Sigmoid colon (tissue), 4 donors: ENCODE measurements at regions not wholly inside any gene's neighbourhood (a gene's known extent, or its start where the extent isn't known, plus 50 kb on each side); places are given as distances from the start of the nearest gene placed in this dataset.

ENCODE experiments used
- CTCF ChIP-seq, 4 experiments: fragments of 450-650 bp in 3 of 4; fragments of 200-600 bp in 1 of 4; IDR thresholded peaks; one replicate each; pipeline ENCODE4 v1.5.1; 2016 to 2019; ENCODE audit warnings: antibody characterized with exemption in 4 of 4, mild to moderate bottlenecking in 3 of 4, moderate library complexity in 2 of 4
- EP300 ChIP-seq, 4 donors: sonication (generic); formaldehyde crosslinking; IDR thresholded peaks; one replicate each; pipeline ENCODE4 v1.6.1; 2017; ENCODE audit warnings: antibody characterized with exemption in 4 of 4
- POLR2A ChIP-seq, 2 donors: fragments of 450-650 bp; IDR thresholded peaks; one replicate each; pipeline ENCODE4 v1.6.1; 2016; ENCODE audit warnings: antibody characterized with exemption in 2 of 2, mild to moderate bottlenecking in 2 of 2, moderate library complexity in 2 of 2

GRCh38 chr14:56061051-56061450 is 57.2 kb upstream of the PELI2 start:
- TF ChIP-seq POLR2A (IDR thresholded peaks at IDR 0.05) (no peak), CTCF (IDR thresholded peaks at IDR 0.05) (no peak), EP300 (IDR thresholded peaks at IDR 0.05) (no peak)
